Naive B cell (primary cell): ENCODE measurements at regions not wholly inside any gene's neighbourhood (a gene's known extent, or its start where the extent isn't known, plus 50 kb on each side); places are given as distances from the start of the nearest gene placed in this dataset.
A peak's percentile ranks its signal among the peaks of the same experiment; 100 is the strongest.

Experiments used
- ATAC-seq, 2 donors: fragments of 150-1000 bp; cut with Tn5 transposase; 2 replicates each; pipeline ENCODE4 v1.10.0; 2021; ENCODE audit warnings: low read depth in 2 of 2, mild to moderate bottlenecking in 2 of 2, moderate library complexity in 2 of 2
- DNase-seq: peaks from one replicate; pipeline ENCODE4 v3.0.0; 2022
- H3K27ac Mint-ChIP-seq, 6 donors: one replicate each; pipeline ENCODE4 v1.8.0; 2020 to 2022; ENCODE audit warnings: mild to moderate bottlenecking in 6 of 6, mixed read lengths in 6 of 6, moderate library complexity in 5 of 6, inconsistent platforms in 2 of 6
- H3K27me3 Mint-ChIP-seq, 3 donors: one replicate each; pipeline ENCODE4 v1.8.0; 2021 to 2022; ENCODE audit warnings: mixed read lengths in 3 of 3, mild to moderate bottlenecking in 1 of 3
- H3K36me3 Mint-ChIP-seq, 2 donors: one replicate each; pipeline ENCODE4 v1.8.0; 2020 to 2022; ENCODE audit warnings: mixed read lengths in 2 of 2, inconsistent platforms in 1 of 2, mild to moderate bottlenecking in 1 of 2
- H3K4me1 Mint-ChIP-seq, 3 donors: one replicate each; pipeline ENCODE4 v1.8.0; 2020 to 2022; ENCODE audit warnings: mixed read lengths in 3 of 3, inconsistent platforms in 1 of 3, mild to moderate bottlenecking in 1 of 3, moderate library complexity in 1 of 3
- H3K4me3 Mint-ChIP-seq, 8 donors: one replicate each; pipeline ENCODE4 v1.8.0; 2020 to 2022; ENCODE audit warnings: mild to moderate bottlenecking in 8 of 8, mixed read lengths in 8 of 8, moderate library complexity in 8 of 8, inconsistent platforms in 2 of 8
- H3K9me3 Mint-ChIP-seq, 7 donors: one replicate each; pipeline ENCODE4 v1.8.0; 2020 to 2022; ENCODE audit warnings: mixed read lengths in 7 of 7, mild to moderate bottlenecking in 5 of 7, inconsistent platforms in 2 of 7, moderate library complexity in 1 of 7

GRCh38 chr13:44058067-44058466 is 178.4 kb downstream of the LACC1 start:
- H3K27me3 Mint-ChIP-seq = peaks cover 7 to 28% (median 9%) of the 10 kb centered on the region in 3 donors
- DNase-seq = no peak

DNA sequence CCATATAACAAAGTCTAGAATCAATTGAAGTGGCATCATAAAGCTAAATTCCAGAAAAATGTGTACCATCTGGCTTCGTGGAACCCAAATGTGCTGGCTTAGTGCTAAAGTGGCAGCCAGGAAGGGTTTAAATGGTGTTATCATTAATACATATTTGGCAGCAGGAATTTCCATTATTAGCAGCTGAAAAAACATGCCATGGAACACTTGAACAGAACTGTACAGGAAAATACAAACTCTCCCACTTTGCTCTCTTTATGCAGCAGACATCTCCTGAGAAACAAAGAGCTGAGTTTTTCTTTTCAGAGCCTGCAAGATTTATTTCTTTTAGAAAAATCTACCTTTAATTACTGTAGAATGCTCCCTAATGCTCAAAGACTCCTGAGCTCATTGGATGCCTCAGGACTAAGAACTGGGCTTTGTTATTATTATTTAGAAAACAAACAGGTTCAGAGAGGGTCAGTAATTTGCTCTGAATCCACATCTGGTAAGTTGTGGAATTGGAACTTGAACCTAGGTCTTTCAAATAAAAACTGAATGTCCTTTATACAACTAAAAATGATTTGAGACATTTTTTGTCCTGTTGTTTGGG is 179.0 kb downstream of the LACC1 start:
- H3K27ac Mint-ChIP-seq = no peak overlapping the region
- no peak for DNase-seq
- H3K27me3 Mint-ChIP-seq = peaks cover 11 to 29% (median 12%) of the 10 kb centered on the region in 3 donors

More at GRCh38 chr13:44058067-44058466, 178.4 kb downstream of the LACC1 start:
- Mint-ChIP-seq H3K4me1 (peaks cover 0 to 3% (median 0%) of the 10 kb centered on the region in 3 donors), H3K9me3 (no peaks in the 10 kb centered on the region), H3K27ac (no peak overlapping the region), H3K4me3 (no peak overlapping the region), H3K36me3 (no peaks in the 10 kb centered on the region)
- no peak for ATAC-seq

DNA sequence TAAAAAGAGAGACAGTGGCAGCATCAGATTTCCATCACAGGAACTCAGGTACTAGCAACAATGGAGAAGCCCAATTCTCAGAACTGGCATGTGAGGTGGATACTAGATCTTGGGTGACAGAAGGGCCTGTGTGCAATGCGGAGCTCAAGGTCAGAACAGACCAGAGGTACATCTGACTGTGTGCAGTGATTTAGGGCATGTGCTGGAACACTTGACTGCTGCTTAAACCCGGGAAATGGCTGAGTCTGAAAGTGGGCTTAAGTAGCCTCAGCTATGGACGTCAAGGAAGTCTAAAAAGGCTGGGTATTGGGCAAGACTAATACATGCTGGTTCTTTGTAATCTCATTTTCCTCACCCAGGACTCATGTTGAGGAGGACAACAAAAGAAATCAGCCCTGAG is 182.2 kb downstream of the LACC1 start:
- no peak overlapping the region for H3K27ac Mint-ChIP-seq
- ATAC-seq (no peak), DNase-seq (no peak)
- H3K9me3 Mint-ChIP-seq = peaks cover 0 to 1% (median 0%) of the 10 kb centered on the region in 7 donors
- H3K4me3 Mint-ChIP-seq = no peak overlapping the region
- no peaks in the 10 kb centered on the region for H3K36me3 Mint-ChIP-seq
- H3K27me3 Mint-ChIP-seq = peaks cover 10 to 30% (median 18%) of the 10 kb centered on the region in 3 donors
- peaks cover 0 to 2% (median 0%) of the 10 kb centered on the region in 3 donors for H3K4me1 Mint-ChIP-seq

More for the DNA sequence above, 179.0 kb downstream of the LACC1 start:
- no peaks in the 10 kb centered on the region for H3K36me3 Mint-ChIP-seq
- H3K9me3 Mint-ChIP-seq = no peaks in the 10 kb centered on the region
- no peak for ATAC-seq
- H3K4me1 Mint-ChIP-seq = peaks cover 0 to 3% (median 0%) of the 10 kb centered on the region in 3 donors
- H3K4me3 Mint-ChIP-seq = no peak overlapping the region

- Mint-ChIP-seq H3K27ac (no peak overlapping the region), H3K4me1 (peaks cover 0 to 5% (median 0%) of the 10 kb centered on the region in 3 donors), H3K9me3 (peaks cover 0 to 5% (median 0%) of the 10 kb centered on the region in 7 donors), H3K4me3 (no peak overlapping the region), H3K36me3 (no peaks in the 10 kb centered on the region), H3K27me3 (peaks cover 10 to 30% (median 21%) of the 10 kb centered on the region in 3 donors)
- DNase-seq (no peak), ATAC-seq (no peak)
Observed at GRCh38 chr13:44063467-44063866, 183.8 kb downstream of the LACC1 start.

GRCh38 chr13:44063881-44064280 is 184.2 kb downstream of the LACC1 start:
- DNase-seq = no peak
- Mint-ChIP-seq H3K4me1 (peaks cover 0 to 5% (median 0%) of the 10 kb centered on the region in 3 donors), H3K27me3 (peaks cover 10 to 30% (median 21%) of the 10 kb centered on the region in 3 donors), H3K9me3 (peaks cover 0 to 5% (median 0%) of the 10 kb centered on the region in 7 donors), H3K4me3 (no peak overlapping the region), H3K36me3 (no peaks in the 10 kb centered on the region), H3K27ac (no peak overlapping the region)
- ATAC-seq = no peak

DNA sequence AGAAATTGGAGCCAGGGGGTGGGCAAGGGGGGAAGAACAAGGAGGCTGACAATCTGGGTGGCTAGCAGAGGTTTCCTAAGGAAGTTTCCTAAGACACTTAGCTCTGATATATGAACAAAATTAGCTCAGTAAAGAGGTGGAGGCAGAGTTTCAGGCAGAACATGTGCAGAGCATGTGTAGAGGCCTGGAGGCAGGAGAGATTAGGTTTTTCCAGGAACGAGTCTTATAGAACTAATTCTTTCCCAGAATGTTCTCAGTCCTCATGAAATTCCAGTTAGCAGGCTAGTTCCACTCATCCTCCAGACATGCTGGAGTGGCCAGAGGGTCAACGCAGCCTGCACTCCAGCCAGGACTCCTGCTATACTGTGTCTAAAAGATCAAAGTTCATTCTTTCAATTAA is 184.7 kb downstream of the LACC1 start:
- Mint-ChIP-seq H3K27me3 (peaks cover 10 to 30% (median 22%) of the 10 kb centered on the region in 3 donors), H3K4me1 (peaks cover 0 to 5% (median 0%) of the 10 kb centered on the region in 3 donors), H3K27ac (no peak overlapping the region), H3K4me3 (no peak overlapping the region), H3K36me3 (no peaks in the 10 kb centered on the region), H3K9me3 (peaks cover 0 to 5% (median 0%) of the 10 kb centered on the region in 7 donors)
- ATAC-seq = no peak
- DNase-seq = no peak

GRCh38 chr13:44068169-44068568 is 188.5 kb downstream of the LACC1 start:
- Mint-ChIP-seq H3K36me3 (peaks cover 7 to 11% of the 10 kb centered on the region in 2 donors), H3K27me3 (peaks cover 10 to 28% (median 19%) of the 10 kb centered on the region in 3 donors), H3K4me1 (peaks cover 0 to 5% (median 0%) of the 10 kb centered on the region in 3 donors), H3K4me3 (no peak overlapping the region), H3K27ac (no peak overlapping the region), H3K9me3 (peaks cover 4 to 28% (median 15%) of the 10 kb centered on the region in 7 donors)
- DNase-seq = no peak
- ATAC-seq = no peak

DNA sequence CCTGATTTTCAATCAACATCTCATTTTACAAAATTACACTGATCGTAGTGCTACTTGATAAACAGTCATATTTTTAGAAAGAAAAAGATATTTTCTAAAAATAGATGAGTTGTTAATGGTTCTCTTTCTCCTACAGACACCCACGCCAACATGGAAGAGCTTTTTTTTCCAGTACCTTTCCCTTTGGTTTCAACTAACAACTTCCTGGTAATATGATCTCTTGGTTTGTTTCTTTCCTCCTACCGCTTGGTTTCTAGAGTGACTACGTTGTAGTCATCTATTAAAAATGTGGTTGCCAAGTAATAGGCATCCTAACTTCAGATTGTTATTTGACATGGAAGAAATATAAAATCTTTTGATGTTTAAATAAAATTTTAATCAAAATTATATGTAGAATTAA is 189.0 kb downstream of the LACC1 start:
- peaks cover 7 to 23% (median 14%) of the 10 kb centered on the region in 3 donors for H3K27me3 Mint-ChIP-seq
- H3K27ac Mint-ChIP-seq = no peak overlapping the region
- ATAC-seq = no peak
- peaks cover 7 to 11% of the 10 kb centered on the region in 2 donors for H3K36me3 Mint-ChIP-seq
- peaks cover 0 to 5% (median 0%) of the 10 kb centered on the region in 3 donors for H3K4me1 Mint-ChIP-seq
- no peak for DNase-seq
- H3K4me3 Mint-ChIP-seq = no peak overlapping the region
- H3K9me3 Mint-ChIP-seq = peaks cover 4 to 31% (median 17%) of the 10 kb centered on the region in 7 donors

DNA sequence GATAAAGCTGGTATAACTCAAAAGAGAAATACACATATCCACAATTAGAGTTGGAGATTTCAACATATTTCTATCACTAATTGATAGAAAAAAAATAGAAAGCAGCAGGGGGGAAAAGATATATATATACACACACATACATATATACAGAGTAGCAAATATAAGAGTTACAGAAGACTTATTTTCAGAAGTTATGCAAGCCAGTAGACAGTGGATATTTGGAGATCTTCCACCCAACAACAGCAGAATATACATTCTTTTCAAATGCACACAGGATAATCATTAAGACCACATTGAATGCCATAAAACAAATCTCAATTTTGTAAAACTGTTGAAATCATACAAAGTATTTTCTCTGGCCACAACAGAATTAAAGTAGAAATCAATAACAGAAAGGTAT is 192.8 kb downstream of the LACC1 start:
- peaks cover 0 to 7% (median 0%) of the 10 kb centered on the region in 3 donors for H3K27me3 Mint-ChIP-seq
- H3K9me3 Mint-ChIP-seq = peaks cover 4 to 28% (median 17%) of the 10 kb centered on the region in 7 donors
- no peak for ATAC-seq
- H3K36me3 Mint-ChIP-seq = peaks cover 7 to 11% of the 10 kb centered on the region in 2 donors
- DNase-seq = no peak
- no peak overlapping the region for H3K4me3 Mint-ChIP-seq
- H3K27ac Mint-ChIP-seq = peak overlapping the region in 1 of 6 donors; percentile 67
- no peaks in the 10 kb centered on the region for H3K4me1 Mint-ChIP-seq

GRCh38 chr13:44074611-44075010 is 194.9 kb downstream of the LACC1 start:
- ATAC-seq (no peak), DNase-seq (no peak)
- Mint-ChIP-seq H3K36me3 (peaks cover 7 to 11% of the 10 kb centered on the region in 2 donors), H3K4me3 (no peak overlapping the region), H3K9me3 (peaks cover 4 to 26% (median 17%) of the 10 kb centered on the region in 7 donors), H3K27me3 (peaks cover 0 to 3% (median 0%) of the 10 kb centered on the region in 3 donors), H3K4me1 (no peaks in the 10 kb centered on the region), H3K27ac (no peak overlapping the region)

- Mint-ChIP-seq H3K4me3 (no peak overlapping the region), H3K9me3 (peaks cover 4 to 26% (median 15%) of the 10 kb centered on the region in 7 donors), H3K36me3 (peaks cover 7 to 11% of the 10 kb centered on the region in 2 donors), H3K27ac (no peak overlapping the region), H3K4me1 (no peaks in the 10 kb centered on the region), H3K27me3 (no peaks in the 10 kb centered on the region)
- DNase-seq (no peak), ATAC-seq (no peak)
Observed at GRCh38 chr13:44075113-44075512, 195.4 kb downstream of the LACC1 start.

- no peak for DNase-seq
- peaks cover 0 to 15% (median 8%) of the 10 kb centered on the region in 7 donors for H3K9me3 Mint-ChIP-seq
- no peaks in the 10 kb centered on the region for H3K36me3 Mint-ChIP-seq
- H3K27ac Mint-ChIP-seq = no peak overlapping the region
- no peaks in the 10 kb centered on the region for H3K4me1 Mint-ChIP-seq
- H3K27me3 Mint-ChIP-seq = no peaks in the 10 kb centered on the region
- ATAC-seq = no peak
- H3K4me3 Mint-ChIP-seq = no peak overlapping the region
Observed at GRCh38 chr13:44078806-44079376, 199.2 kb downstream of the LACC1 start.

DNA sequence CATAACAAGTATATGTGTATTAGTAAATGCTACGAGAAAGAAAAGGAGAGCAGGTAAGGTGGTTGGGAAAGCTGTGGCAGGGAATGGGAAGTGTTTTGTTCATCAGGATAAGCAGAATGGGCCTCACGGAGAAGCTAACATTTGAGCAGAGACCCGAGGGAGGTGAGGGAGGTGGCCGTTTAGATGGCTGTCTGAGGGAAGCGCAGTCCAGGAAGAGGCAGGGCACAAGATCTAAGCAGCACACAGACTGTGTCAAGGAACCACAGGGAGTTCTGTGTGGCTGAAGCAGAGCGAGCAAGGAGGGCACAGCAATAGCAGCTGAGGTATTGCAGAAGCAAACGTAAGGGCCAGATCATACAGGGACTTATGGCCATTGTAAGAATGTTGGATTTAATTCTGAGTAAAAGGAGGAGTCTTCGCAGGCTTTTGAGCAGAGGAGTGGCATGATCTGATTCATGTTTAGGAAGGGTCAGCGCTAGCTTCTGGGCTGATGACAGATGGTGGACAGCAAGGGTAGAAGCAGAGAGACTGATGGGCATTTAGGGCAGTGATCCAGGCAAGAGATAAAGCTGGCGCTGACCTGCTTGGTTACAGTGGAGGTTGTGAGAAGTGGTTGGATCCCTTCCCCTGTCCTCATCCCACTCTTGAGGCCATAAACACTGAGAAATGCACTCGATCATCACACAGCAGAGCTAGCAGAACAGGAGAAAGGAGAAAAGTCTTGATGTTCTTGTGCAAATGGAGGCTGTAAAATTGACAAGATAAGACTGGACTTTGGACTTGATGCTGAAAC is 199.9 kb downstream of the LACC1 start:
- H3K4me3 Mint-ChIP-seq = no peak overlapping the region
- H3K27ac Mint-ChIP-seq = no peak overlapping the region
- DNase-seq = no peak
- no peaks in the 10 kb centered on the region for H3K36me3 Mint-ChIP-seq
- no peaks in the 10 kb centered on the region for H3K27me3 Mint-ChIP-seq
- ATAC-seq = no peak
- peaks cover 0 to 15% (median 8%) of the 10 kb centered on the region in 7 donors for H3K9me3 Mint-ChIP-seq
- no peaks in the 10 kb centered on the region for H3K4me1 Mint-ChIP-seq
